WTC11 (cell line): ENCODE measurements at regions not wholly inside any gene's neighbourhood (a gene's known extent, or its start where the extent isn't known, plus 50 kb on each side); places are given as distances from the start of the nearest gene placed in this dataset.

Experiments
- ATAC-seq: fragments of 200-7000 bp; cut with Tn5 transposase; 2 replicates; pipeline ENCODE4 v1.10.0; 2021; ENCODE audit warnings: mild to moderate bottlenecking, moderate library complexity
- CTCF ChIA-PET: fragments of 300-600 bp; sonication (Branson Sonifier 250); formaldehyde crosslinking; loops from one replicate; lab custom pipeline; 2021; ENCODE audit warnings: antibody characterized with exemption; lab: Charles Lee
- POLR2A ChIA-PET: fragments of 350-600 bp; sonication (Branson Sonifier 250); formaldehyde crosslinking; loops from one replicate; lab custom pipeline; 2021; ENCODE audit warnings: antibody characterized with exemption; lab: Charles Lee
- DNase-seq: peaks from one replicate; pipeline ENCODE4 v3.0.0; 2021; ENCODE audit warnings: low spot score
- H3K27ac Mint-ChIP-seq: 2 replicates; pipeline ENCODE4 v1.8.0; 2021; ENCODE audit warnings: mixed read lengths
- H3K27me3 Mint-ChIP-seq: 2 replicates; pipeline ENCODE4 v1.8.0; 2021; ENCODE audit warnings: low read depth, mild to moderate bottlenecking, moderate library complexity, mixed read lengths
- H3K36me3 Mint-ChIP-seq: 2 replicates; pipeline ENCODE4 v1.8.0; 2021; ENCODE audit warnings: mixed read lengths
- H3K4me1 Mint-ChIP-seq: 2 replicates; pipeline ENCODE4 v1.8.0; 2022; ENCODE audit warnings: mixed read lengths
- H3K4me3 Mint-ChIP-seq: 2 replicates; pipeline ENCODE4 v1.8.0; 2021; ENCODE audit warnings: mild to moderate bottlenecking, moderate library complexity, mixed read lengths
- H3K9me3 Mint-ChIP-seq: 2 replicates; pipeline ENCODE4 v1.8.0; 2021; ENCODE audit warnings: mixed read lengths
- AFF4 ChIP-seq: sonication (generic); formaldehyde crosslinking; IDR thresholded peaks from 2 replicates; pipeline ENCODE4 v1.8.1; 2023; ENCODE audit warnings: mild to moderate bottlenecking, missing genetic modification reagents, borderline replicate concordance
- ARID4B ChIP-seq: sonication (generic); formaldehyde crosslinking; IDR thresholded peaks from 2 replicates; pipeline ENCODE4 v1.8.0; 2023; ENCODE audit warnings: missing genetic modification reagents, mild to moderate bottlenecking, borderline replicate concordance
- ATF6 ChIP-seq: sonication (generic); formaldehyde crosslinking; IDR thresholded peaks from 2 replicates; pipeline ENCODE4 v1.8.1; 2023; ENCODE audit warnings: mild to moderate bottlenecking, missing genetic modification reagents
- CTCF ChIP-seq: fragments of 200-600 bp; IDR thresholded peaks from 2 replicates; pipeline ENCODE4 v1.8.0; 2022; ENCODE audit warnings: antibody characterized with exemption
- ELF4 ChIP-seq: sonication (generic); formaldehyde crosslinking; IDR thresholded peaks from 2 replicates; pipeline ENCODE4 v1.8.1; 2022; ENCODE audit warnings: low read depth, mild to moderate bottlenecking, moderate library complexity, missing genetic modification reagents
- HMGXB4 ChIP-seq: sonication (generic); formaldehyde crosslinking; IDR thresholded peaks from 2 replicates; pipeline ENCODE4 v1.8.1; 2023; ENCODE audit warnings: mild to moderate bottlenecking, moderate library complexity, missing genetic modification reagents
- IRF1 ChIP-seq: sonication (generic); formaldehyde crosslinking; IDR thresholded peaks from 2 replicates; pipeline ENCODE4 v1.8.0; 2023; ENCODE audit warnings: missing genetic modification reagents
- JAZF1 ChIP-seq: fragments of 250-450 bp; sonication (Bioruptor Pico); IDR thresholded peaks from 2 replicates; pipeline ENCODE4 v1.9.0; 2021; ENCODE audit warnings: moderate library complexity, mild to moderate bottlenecking, inconsistent platforms
- MLX ChIP-seq: sonication (generic); formaldehyde crosslinking; IDR thresholded peaks from 2 replicates; pipeline ENCODE4 v1.8.1; 2023; ENCODE audit warnings: mild to moderate bottlenecking, missing genetic modification reagents, moderate library complexity
- MYBL2 ChIP-seq: sonication (generic); formaldehyde crosslinking; IDR thresholded peaks from 2 replicates; pipeline ENCODE4 v1.8.1; 2023; ENCODE audit warnings: mild to moderate bottlenecking, moderate library complexity, missing genetic modification reagents
- NFE2L1 ChIP-seq: sonication (generic); formaldehyde crosslinking; IDR thresholded peaks from 2 replicates; pipeline ENCODE4 v1.8.1; 2023; ENCODE audit warnings: missing genetic modification reagents
- PREB ChIP-seq: sonication (generic); formaldehyde crosslinking; IDR thresholded peaks from 2 replicates; pipeline ENCODE4 v1.8.1; 2022; ENCODE audit warnings: mild to moderate bottlenecking, missing genetic modification reagents, moderate library complexity, borderline replicate concordance
- USF2 ChIP-seq: sonication (generic); formaldehyde crosslinking; IDR thresholded peaks from 2 replicates; pipeline ENCODE4 v1.8.1; 2023; ENCODE audit warnings: mild to moderate bottlenecking, missing genetic modification reagents, moderate library complexity
- ZNF263 ChIP-seq: sonication (generic); formaldehyde crosslinking; IDR thresholded peaks from 2 replicates; pipeline ENCODE4 v1.8.1; 2022; ENCODE audit warnings: low read depth, mild to moderate bottlenecking, moderate library complexity, missing genetic modification reagents
- ZNF396 ChIP-seq: fragments of 250-450 bp; sonication (Bioruptor Pico); IDR thresholded peaks from 2 replicates; pipeline ENCODE4 v1.8.0; 2021; ENCODE audit warnings: mild to moderate bottlenecking, moderate library complexity, borderline replicate concordance
- ZNF423 ChIP-seq: fragments of 250-450 bp; sonication (Bioruptor Pico); IDR thresholded peaks from 2 replicates; pipeline ENCODE4 v2.1.2; 2022; ENCODE audit warnings: mild to moderate bottlenecking, moderate library complexity
- ZNF512 ChIP-seq: sonication (generic); formaldehyde crosslinking; IDR thresholded peaks from 2 replicates; pipeline ENCODE4 v1.8.1; 2022; ENCODE audit warnings: missing genetic modification reagents, borderline replicate concordance

GRCh38 chr4:33911959-33912358 lies 2332.4 kb downstream of the ARAP2 start:
- Mint-ChIP-seq H3K27ac (no peak overlapping the region), H3K4me1 (no peaks in the 10 kb centered on the region), H3K36me3 (peaks cover 57% of the 10 kb centered on the region), H3K9me3 (peaks cover 81% of the 10 kb centered on the region), H3K27me3 (no peaks in the 10 kb centered on the region; the same call in 1 of the 2 replicates), H3K4me3 (no peak overlapping the region)
- DNase-seq (no peak), ATAC-seq (no peak)
- POLR2A ChIA-PET = no interaction called here
- CTCF ChIA-PET = no interaction called here
- TF ChIP-seq ELF4 (CRISPR knock-in tag) (no peak), AFF4 (CRISPR knock-in tag) (no peak), CTCF (no peak), ZNF263 (CRISPR knock-in tag) (no peak), NFE2L1 (CRISPR knock-in tag) (no peak), ZNF396 (CRISPR knock-in tag) (no peak), ATF6 (CRISPR knock-in tag) (no peak), MLX (CRISPR knock-in tag) (no peak), MYBL2 (CRISPR knock-in tag) (no peak), ZNF423 (CRISPR knock-in tag) (no peak), IRF1 (CRISPR knock-in tag) (no peak), JAZF1 (CRISPR knock-in tag) (no peak), ZNF512 (CRISPR knock-in tag) (no peak), PREB (CRISPR knock-in tag) (no peak), HMGXB4 (CRISPR knock-in tag) (no peak), USF2 (CRISPR knock-in tag) (no peak), ARID4B (no peak)
